Liver (tissue), 8 donors: ENCODE measurements at regions not wholly inside any gene's neighbourhood (a gene's known extent, or its start where the extent isn't known, plus 50 kb on each side); places are given as distances from the start of the nearest gene placed in this dataset.
"Not testable (repeated sequence)": the region's sequence is repeated elsewhere in the genome, so short reads cannot be mapped to it uniquely, and the experiment has no call there.

Experiments used
- DNase-seq: peaks from one replicate; pipeline ENCODE4 v3.0.0-alpha.2; 2017; ENCODE audit warnings: low spot score
- H3K27ac ChIP-seq, 2 donors: one replicate each; pipeline ENCODE4 v1.7.0; 2013; ENCODE audit warnings: inconsistent platforms in 2 of 2, low read length in 2 of 2, control low read depth in 1 of 2, low read depth in 1 of 2, mild to moderate bottlenecking in 1 of 2
- H3K27me3 ChIP-seq, 4 donors: one replicate each; pipeline versions ENCODE4 v1.6.1 to v1.7.0; 2013; ENCODE audit warnings: low read length in 3 of 4, inconsistent platforms in 1 of 4, mild to moderate bottlenecking in 1 of 4, moderate library complexity in 1 of 4; ENCODE audit not compliant: control insufficient read depth in 4 of 4, insufficient read depth in 4 of 4
- H3K36me3 ChIP-seq, 4 donors: one replicate each; pipeline versions ENCODE4 v1.6.1 to v1.7.0; 2013; ENCODE audit warnings: low read length in 3 of 4, mild to moderate bottlenecking in 3 of 4, low read depth in 1 of 4, moderate library complexity in 1 of 4; ENCODE audit not compliant: control insufficient read depth in 4 of 4, insufficient read depth in 3 of 4
- H3K4me1 ChIP-seq, 4 donors: one replicate each; pipeline versions ENCODE4 v1.6.1 to v1.7.0; 2013; ENCODE audit warnings: low read length in 3 of 4, mild to moderate bottlenecking in 3 of 4, moderate library complexity in 1 of 4; ENCODE audit not compliant: control insufficient read depth in 4 of 4, insufficient read depth in 4 of 4
- H3K4me3 ChIP-seq, 3 donors: one replicate each; pipeline versions ENCODE4 v1.6.1 to v1.7.0; 2013; ENCODE audit warnings: low read length in 3 of 3, control low read depth in 1 of 3, low read depth in 1 of 3, mild to moderate bottlenecking in 1 of 3
- H3K9ac ChIP-seq, 2 donors: one replicate each; pipeline ENCODE4 v1.7.0; 2013; ENCODE audit warnings: low read length in 2 of 2, mild to moderate bottlenecking in 2 of 2, moderate library complexity in 2 of 2, control low read depth in 1 of 2, low read depth in 1 of 2
- H3K9me3 ChIP-seq, 4 donors: one replicate each; pipeline versions ENCODE4 v1.6.1 to v1.7.0; 2013; ENCODE audit warnings: low read length in 3 of 4; ENCODE audit not compliant: control insufficient read depth in 4 of 4
- EGR1 ChIP-seq, 2 donors: IDR thresholded peaks; 2 replicates each; pipeline ENCODE4 v1.6.1; 2016 to 2018; ENCODE audit warnings: antibody characterized with exemption in 2 of 2, low read depth in 2 of 2
- FOXA1 ChIP-seq: IDR thresholded peaks from 2 replicates; pipeline ENCODE4 v1.6.1; 2016; ENCODE audit warnings: antibody characterized with exemption
- FOXA2 ChIP-seq: IDR thresholded peaks from 2 replicates; pipeline ENCODE4 v1.6.1; 2016; ENCODE audit warnings: antibody characterized with exemption
- GABPA ChIP-seq, 2 donors: IDR thresholded peaks in 1 of 2; conservative IDR thresholded peaks in 1 of 2; 2 replicates each; pipeline ENCODE4 v1.6.1; 2016; ENCODE audit warnings: antibody characterized with exemption in 2 of 2, mild to moderate bottlenecking in 1 of 2, moderate library complexity in 1 of 2
- HNF4A ChIP-seq, 2 donors: conservative IDR thresholded peaks; 2 replicates each; pipeline ENCODE4 v1.6.1; 2016; ENCODE audit warnings: antibody characterized with exemption in 2 of 2, mild to moderate bottlenecking in 2 of 2
- HNF4G ChIP-seq: IDR thresholded peaks from 2 replicates; pipeline ENCODE4 v1.6.1; 2016; ENCODE audit warnings: antibody characterized with exemption
- JUND ChIP-seq, 2 donors: IDR thresholded peaks; 2 replicates each; pipeline ENCODE4 v1.6.1; 2016; ENCODE audit warnings: antibody characterized with exemption in 2 of 2
- NR2F2 ChIP-seq: IDR thresholded peaks from 2 replicates; pipeline ENCODE4 v1.6.1; 2016; ENCODE audit warnings: antibody characterized with exemption
- RAD21 ChIP-seq, 2 donors: IDR thresholded peaks; 2 replicates each; pipeline ENCODE4 v1.6.1; 2016; ENCODE audit warnings: antibody characterized with exemption in 2 of 2, mild to moderate bottlenecking in 2 of 2
- RXRA ChIP-seq, 2 donors: IDR thresholded peaks; 2 replicates each; pipeline ENCODE4 v1.6.1; 2017 to 2018; ENCODE audit warnings: antibody characterized with exemption in 2 of 2, mild to moderate bottlenecking in 1 of 2
- SP1 ChIP-seq: IDR thresholded peaks from 2 replicates; pipeline ENCODE4 v1.6.1; 2018; ENCODE audit warnings: antibody characterized with exemption, mild to moderate bottlenecking
- TAF1 ChIP-seq: conservative IDR thresholded peaks from 2 replicates; pipeline ENCODE4 v1.6.1; 2016; ENCODE audit warnings: antibody characterized with exemption, mild to moderate bottlenecking
- YY1 ChIP-seq: IDR thresholded peaks from 2 replicates; pipeline ENCODE4 v1.6.1; 2016; ENCODE audit warnings: antibody characterized with exemption, mild to moderate bottlenecking
- WGBS: extraction: QIAGEN DNeasy Blood & Tissue Kit; methylation state at CpG from one replicate; pipeline ENCODE4 v1.1.7; 2013; 5-methylcytosine and 5-hydroxymethylcytosine counted together
- TF ChIP-seq, protein P1 (sequence below): IDR thresholded peaks from 2 replicates; pipeline ENCODE4 v1.6.1; 2016; ENCODE audit warnings: antibody characterized with exemption
- TF ChIP-seq, protein P2 (sequence below): IDR thresholded peaks from 2 replicates; pipeline ENCODE4 v1.6.1; 2016; ENCODE audit warnings: antibody characterized with exemption
- TF ChIP-seq, protein P3 (sequence below): fragments of 150-350 bp; IDR thresholded peaks from 2 replicates; pipeline ENCODE4 v1.5.1; 2017; ENCODE audit warnings: improper control_type of control experiment, low read depth, low read length; ENCODE audit not compliant: missing input control
- TF ChIP-seq, protein P4 (sequence below): IDR thresholded peaks from 2 replicates; pipeline ENCODE4 v1.6.1; 2016; ENCODE audit warnings: antibody characterized with exemption
- donor health status: healthy.
- donor health status: healthy.
- donor health status: healthy.
- donor health status: healthy.
- donor health status: healthy.

GRCh38 chr7:112958775-112959174 lies 127.9 kb downstream of the GPR85 start:
- Histone ChIP-seq H3K27me3 (no peaks in the 10 kb centered on the region), H3K9me3 (no peaks in the 10 kb centered on the region), H3K9ac (no peak overlapping the region), H3K4me1 (no peaks in the 10 kb centered on the region), H3K4me3 (no peak overlapping the region), H3K36me3 (no peaks in the 10 kb centered on the region), H3K27ac (no peak overlapping the region)
- TF ChIP-seq RAD21 (IDR thresholded peaks at IDR 0.05) (no peak), YY1 (no peak), EGR1 (IDR thresholded peaks at IDR 0.05; ENCODE audit: low read depth in 2 of 2) (no peak), TAF1 (no peak), FOXA2 (no peak), GABPA (IDR thresholded peaks at IDR 0.05 in 1 of 2, conservative IDR thresholded peaks at IDR 0.05 in 1 of 2) (no peak), NR2F2 (no peak), RXRA (IDR thresholded peaks at IDR 0.05) (no peak), HNF4G (no peak), FOXA1 (no peak), JUND (IDR thresholded peaks at IDR 0.05) (no peak), SP1 (no peak), HNF4A (conservative IDR thresholded peaks at IDR 0.05) (no peak)
- TF ChIP-seq, protein P1, sequence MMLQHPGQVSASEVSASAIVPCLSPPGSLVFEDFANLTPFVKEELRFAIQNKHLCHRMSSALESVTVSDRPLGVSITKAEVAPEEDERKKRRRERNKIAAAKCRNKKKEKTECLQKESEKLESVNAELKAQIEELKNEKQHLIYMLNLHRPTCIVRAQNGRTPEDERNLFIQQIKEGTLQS: no peak
- TF ChIP-seq, protein P2, sequence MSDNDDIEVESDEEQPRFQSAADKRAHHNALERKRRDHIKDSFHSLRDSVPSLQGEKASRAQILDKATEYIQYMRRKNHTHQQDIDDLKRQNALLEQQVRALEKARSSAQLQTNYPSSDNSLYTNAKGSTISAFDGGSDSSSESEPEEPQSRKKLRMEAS: no peak
- TF ChIP-seq, protein P3, sequence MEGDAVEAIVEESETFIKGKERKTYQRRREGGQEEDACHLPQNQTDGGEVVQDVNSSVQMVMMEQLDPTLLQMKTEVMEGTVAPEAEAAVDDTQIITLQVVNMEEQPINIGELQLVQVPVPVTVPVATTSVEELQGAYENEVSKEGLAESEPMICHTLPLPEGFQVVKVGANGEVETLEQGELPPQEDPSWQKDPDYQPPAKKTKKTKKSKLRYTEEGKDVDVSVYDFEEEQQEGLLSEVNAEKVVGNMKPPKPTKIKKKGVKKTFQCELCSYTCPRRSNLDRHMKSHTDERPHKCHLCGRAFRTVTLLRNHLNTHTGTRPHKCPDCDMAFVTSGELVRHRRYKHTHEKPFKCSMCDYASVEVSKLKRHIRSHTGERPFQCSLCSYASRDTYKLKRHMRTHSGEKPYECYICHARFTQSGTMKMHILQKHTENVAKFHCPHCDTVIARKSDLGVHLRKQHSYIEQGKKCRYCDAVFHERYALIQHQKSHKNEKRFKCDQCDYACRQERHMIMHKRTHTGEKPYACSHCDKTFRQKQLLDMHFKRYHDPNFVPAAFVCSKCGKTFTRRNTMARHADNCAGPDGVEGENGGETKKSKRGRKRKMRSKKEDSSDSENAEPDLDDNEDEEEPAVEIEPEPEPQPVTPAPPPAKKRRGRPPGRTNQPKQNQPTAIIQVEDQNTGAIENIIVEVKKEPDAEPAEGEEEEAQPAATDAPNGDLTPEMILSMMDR: no peak
- TF ChIP-seq, protein P4, sequence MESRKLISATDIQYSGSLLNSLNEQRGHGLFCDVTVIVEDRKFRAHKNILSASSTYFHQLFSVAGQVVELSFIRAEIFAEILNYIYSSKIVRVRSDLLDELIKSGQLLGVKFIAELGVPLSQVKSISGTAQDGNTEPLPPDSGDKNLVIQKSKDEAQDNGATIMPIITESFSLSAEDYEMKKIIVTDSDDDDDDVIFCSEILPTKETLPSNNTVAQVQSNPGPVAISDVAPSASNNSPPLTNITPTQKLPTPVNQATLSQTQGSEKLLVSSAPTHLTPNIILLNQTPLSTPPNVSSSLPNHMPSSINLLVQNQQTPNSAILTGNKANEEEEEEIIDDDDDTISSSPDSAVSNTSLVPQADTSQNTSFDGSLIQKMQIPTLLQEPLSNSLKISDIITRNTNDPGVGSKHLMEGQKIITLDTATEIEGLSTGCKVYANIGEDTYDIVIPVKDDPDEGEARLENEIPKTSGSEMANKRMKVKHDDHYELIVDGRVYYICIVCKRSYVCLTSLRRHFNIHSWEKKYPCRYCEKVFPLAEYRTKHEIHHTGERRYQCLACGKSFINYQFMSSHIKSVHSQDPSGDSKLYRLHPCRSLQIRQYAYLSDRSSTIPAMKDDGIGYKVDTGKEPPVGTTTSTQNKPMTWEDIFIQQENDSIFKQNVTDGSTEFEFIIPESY: no peak
- no peak for DNase-seq

GRCh38 chr7:112957901-112958300 lies 128.7 kb downstream of the GPR85 start:
- no peak for DNase-seq
- TF ChIP-seq, protein P2: no peak
- TF ChIP-seq, protein P3: no peak
- TF ChIP-seq RAD21 (IDR thresholded peaks at IDR 0.05): no peak
- Histone ChIP-seq H3K9me3 (no peaks in the 10 kb centered on the region), H3K4me1 (no peaks in the 10 kb centered on the region), H3K27me3 (no peaks in the 10 kb centered on the region), H3K4me3 (no peak overlapping the region), H3K27ac (no peak overlapping the region), H3K9ac (no peak overlapping the region), H3K36me3 (no peaks in the 10 kb centered on the region)

- not testable (repeated sequence) for H3K9me3 ChIP-seq, H3K27ac ChIP-seq, H3K27me3 ChIP-seq, H3K4me3 ChIP-seq, H3K36me3 ChIP-seq, H3K4me1 ChIP-seq, DNase-seq, H3K9ac ChIP-seq
- 80% methylated on average over 3 of the region's 3 CpGs for WGBS
These were observed 133.6 kb downstream of the GPR85 start for GRCh38 chr7:112953031-112953430.
